Right forelimb (tissue), 1 donor: ENCODE measurements at regions not wholly inside any gene's neighbourhood (a gene's known extent, or its start where the extent isn't known, plus 50 kb on each side); places are given as distances from the start of the nearest gene placed in this dataset.

Experiments used
- DNase-seq: peaks from one replicate; pipeline ENCODE4 v3.0.0-alpha.2; 2018

DNA sequence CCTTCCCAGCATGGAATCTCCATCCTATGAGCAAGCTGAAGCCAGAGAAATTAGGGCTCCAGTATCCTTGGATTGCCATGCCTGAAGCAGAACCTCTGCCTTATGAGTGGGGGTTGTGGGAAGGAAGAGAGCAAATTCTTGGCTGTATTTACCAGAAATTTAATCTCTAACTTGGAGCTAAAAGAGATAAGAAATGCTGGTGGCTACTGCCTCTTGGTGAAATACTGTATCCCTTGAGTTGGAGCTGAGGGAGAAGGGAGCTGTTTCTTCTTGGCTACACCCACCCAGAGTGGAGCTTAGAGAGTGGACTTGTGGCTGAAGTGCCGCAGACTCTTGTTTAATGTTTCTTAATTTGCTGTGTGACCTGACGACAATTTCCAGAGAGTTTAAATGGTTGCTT, 447.3 kb downstream of the ARHGEF28 start:
- no peak for DNase-seq

DNA sequence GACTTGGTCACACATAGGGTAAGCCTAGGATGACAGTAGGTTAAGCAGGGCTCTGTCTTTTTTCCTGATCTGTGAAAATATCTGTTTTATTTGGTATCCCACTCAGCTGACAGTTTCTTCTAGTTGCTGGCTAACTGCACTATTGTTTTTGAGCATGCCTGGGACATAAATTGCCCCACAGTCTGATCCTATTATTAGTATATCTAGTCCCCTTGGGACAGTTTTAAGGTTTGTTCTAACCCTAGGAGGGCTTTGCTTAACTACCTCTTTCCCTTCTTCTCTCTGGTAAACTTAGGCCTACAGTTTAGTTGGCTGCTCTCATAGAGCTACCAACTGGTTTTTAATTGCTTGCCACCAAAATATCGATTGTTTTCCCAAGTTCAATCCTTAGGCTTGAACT, 446.6 kb downstream of the ARHGEF28 start:
- DNase-seq: no peak

DNA sequence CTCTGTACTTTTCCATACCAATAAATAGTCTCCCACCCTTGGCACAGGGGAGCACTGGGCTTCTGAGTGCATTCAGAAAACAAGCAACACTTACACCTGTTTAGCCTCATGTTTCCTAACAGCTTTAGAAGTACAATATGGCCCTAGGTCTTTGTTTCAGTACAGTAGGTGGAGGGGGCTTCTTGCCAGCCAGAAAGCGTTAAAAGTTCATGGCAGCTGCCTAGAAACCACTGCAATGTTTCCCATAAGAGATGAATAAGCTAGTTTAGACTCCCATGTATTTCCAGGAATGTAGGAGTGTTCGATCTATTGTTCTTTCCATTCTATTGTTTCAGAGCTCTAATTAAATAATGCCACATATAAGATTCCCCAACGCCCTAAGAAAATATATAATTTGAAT, 444.8 kb downstream of the ARHGEF28 start:
- no peak for DNase-seq

DNA sequence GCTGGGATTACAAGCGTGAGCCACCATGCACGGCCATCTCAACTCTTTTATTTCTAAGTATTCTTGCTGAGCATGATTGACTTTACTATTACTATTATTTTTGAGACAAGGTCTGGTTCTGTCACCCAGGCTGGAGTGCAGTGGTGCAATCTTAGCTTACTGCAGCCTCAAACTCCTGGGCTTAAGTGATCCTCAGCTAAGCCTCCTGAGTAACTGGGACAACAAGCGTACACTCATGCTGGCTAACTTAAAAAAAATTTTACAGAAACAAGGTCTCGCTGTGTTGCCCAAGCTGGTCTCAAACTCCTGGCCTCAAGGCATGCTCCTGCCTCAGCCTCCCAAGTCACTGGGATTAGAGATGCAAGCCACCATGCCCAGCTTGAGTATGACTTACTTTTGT, 443.7 kb downstream of the ARHGEF28 start:
- DNase-seq: no peak

DNA sequence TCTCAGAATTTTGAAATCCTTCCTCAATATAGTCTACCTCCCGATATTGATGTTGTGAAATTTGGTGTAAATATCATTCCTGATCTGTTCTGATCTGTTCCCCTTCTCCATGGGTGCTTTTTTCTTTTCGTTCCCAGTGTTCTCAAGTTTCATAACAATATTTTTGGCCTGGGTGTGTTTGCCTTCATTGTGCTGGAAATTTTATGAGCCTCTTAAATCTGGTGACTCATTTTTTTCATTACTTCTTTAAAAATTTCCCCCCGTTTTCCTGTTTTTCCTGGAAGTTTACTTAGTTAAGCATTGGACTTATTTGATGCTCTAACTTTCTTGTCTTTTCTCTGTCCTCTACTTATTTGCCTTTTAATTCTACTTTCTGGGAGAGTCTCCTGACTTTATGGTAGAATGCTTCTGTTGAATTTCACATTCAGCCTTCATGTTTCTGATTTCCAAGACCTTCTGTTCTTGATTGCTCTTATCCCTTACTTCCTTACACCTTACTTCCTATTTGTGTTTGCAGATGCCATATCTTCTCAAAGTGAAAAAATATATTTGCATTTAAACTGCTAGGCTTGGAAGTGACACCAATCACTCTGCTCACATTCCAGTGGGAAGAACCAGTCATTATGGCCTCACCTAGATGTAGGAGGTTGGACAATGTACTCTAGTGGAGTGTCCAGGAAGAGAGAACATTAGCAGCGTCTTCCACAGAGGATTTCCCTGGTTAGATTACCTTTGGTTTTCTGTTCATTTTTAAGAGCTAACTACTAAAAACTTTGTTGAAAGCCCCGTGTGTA, 441.9 kb downstream of the ARHGEF28 start:
- no peak for DNase-seq

DNA sequence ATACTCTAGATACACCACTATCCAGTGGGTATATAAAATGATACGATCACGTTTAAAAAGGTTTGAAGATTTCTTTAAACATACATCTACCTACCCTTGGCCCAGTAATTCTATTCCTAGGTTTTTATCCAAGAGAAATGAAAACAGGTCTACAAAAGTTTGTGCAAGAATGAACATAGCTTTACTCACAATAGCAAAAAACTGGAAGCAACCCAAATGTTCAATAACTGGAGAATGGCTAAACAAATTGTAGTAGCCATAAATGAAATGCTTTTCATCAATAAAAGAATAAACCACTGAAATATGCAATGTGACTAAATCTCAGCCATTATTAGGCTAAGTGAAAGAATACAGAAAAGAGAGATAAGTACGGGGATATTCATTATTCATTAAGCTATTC, 438.9 kb downstream of the ARHGEF28 start:
- no peak for DNase-seq

DNA sequence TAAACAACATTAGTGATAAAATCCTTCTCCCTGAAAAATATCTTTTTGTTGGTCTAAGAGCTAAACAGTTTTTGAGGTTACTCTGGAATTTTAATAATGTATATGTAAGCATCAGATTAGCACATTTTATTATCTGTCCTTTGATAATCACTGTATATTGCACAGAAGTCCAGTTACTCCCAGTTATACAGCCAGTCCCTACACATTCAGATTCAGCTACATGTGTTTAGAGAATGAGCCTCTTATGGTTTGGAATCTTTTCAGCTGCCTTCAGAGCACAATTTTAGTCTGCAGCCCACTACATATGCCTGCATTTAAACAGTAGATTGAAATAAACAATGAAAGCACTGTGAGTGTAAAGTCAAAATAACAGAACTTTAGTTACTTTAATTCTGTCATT, 438.2 kb downstream of the ARHGEF28 start:
- DNase-seq: no peak

DNA sequence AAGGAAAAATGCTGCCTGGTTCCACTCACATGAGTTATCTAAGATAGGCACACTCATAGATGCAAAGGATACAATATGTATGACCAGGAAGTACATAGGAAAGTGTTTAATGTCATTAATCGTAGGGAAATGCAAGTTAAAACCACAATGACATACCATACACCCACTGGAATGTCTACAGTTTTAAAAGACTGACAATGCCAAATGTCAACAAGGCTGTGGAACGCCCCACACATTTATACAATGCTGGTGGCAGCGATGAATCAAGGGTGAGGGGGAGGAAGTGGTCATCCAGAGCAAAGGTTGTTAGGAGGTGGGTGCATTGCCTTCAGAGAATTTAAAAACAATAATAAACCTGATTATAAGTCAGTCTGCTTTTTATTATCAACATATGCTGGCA, 437.8 kb downstream of the ARHGEF28 start:
- no peak for DNase-seq

DNA sequence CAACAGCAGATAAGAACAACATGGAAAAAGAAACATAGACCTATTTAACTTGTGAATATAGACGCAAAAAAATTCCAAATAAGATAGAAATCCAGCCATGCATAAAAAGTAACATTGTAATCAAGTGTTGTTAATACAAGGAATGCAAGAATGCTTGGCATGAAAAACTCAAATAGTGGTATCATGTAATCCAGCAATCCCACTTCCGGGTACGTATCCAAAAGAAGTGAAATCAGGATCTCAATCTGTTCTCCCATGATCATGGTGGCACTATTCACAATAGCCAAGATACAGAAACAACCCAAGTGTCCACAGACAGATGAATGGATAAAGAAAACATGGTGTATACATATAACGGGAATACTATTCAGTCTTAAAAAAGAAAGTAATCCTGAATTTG, 437.4 kb downstream of the ARHGEF28 start:
- DNase-seq: no peak

DNA sequence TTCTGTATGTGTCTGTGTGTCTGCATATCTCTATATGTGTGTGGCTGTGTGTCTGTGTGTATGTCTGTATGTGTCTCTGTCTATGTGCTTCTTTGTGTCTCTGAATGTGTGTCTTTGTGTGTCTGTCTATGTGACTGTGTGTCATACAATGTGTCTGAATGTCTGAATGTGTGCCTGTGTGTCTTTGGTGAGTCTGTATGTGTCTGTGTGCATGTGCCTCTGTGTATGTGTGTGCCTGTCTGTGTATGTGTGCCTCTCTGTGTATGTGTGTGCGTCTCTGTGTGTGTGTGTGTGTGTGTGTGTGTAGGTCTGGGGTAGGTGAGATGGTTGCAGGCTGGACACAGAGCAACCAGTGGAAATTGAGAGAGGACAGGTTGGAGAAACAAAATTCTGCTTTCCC, 435.3 kb downstream of the ARHGEF28 start:
- no peak for DNase-seq

DNA sequence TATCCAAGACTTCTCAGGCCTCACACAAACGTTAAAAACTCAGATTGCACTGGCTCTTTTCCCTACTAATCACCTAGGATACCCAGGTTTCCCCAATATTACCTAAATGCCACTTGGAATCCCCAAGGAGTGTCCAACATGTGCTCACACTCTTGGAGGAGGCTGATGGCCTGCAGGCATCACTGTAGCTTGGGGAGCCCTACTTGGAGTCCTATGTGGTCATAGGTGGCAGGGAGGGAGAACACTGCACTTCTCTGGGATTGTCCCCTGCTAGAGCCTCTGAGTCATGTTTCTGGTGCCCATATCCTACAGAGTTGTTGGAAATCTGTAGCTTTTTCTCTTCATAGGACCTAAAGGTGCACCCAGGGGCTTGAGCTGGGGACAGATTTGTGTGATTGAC, 433.7 kb downstream of the ARHGEF28 start:
- DNase-seq: no peak

DNA sequence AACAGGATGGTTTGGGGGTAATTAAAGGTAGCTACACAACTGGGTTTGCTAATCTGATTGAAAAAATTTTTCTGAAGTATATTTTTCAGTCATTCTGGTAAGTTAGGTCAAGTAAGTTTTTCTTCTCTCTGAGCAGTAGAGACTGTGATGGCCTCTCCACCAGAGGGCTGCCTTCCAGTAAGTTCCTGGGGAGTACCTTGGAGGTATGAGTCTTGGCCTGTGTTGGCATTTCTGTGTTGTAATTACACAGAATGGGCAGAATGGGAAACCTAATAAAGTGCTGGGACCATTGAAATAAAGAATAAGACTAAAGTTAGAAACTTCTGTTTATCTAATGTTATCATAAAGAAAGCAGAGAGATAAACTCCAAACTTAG, 430.8 kb downstream of the ARHGEF28 start:
- DNase-seq: no peak

DNA sequence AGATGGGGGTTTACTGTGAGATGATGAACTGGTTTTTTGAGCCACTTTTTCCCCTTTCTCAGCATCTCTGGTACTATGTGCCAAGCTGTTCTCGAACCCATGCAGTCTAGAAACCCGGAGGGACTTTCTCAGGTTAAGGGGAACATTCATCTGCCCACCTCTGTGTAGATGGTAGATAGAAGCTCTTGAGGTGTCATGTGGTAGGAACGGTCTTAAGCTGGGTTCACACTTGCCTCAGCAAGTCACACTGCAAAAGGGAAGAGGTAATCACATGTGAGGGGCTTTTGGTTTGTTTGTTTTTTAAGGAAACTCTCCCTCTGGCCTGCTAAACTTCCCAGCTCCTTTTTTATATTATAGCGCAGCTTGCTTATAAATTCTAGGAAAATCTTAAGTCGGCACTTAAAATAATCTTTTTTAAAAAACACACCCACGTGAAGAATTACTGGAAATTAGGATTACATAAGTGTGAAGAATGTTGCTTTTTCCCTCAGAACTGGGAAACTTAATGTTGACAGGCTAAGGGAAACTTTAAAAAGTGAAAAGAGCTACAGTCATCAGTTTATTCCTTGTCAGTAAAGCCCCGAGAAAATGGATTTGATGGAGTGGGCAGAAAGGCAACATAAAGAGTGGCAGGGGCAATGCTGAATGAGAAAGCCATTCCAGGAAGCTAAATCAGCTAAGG, 430.3 kb downstream of the ARHGEF28 start:
- DNase-seq: no peak

DNA sequence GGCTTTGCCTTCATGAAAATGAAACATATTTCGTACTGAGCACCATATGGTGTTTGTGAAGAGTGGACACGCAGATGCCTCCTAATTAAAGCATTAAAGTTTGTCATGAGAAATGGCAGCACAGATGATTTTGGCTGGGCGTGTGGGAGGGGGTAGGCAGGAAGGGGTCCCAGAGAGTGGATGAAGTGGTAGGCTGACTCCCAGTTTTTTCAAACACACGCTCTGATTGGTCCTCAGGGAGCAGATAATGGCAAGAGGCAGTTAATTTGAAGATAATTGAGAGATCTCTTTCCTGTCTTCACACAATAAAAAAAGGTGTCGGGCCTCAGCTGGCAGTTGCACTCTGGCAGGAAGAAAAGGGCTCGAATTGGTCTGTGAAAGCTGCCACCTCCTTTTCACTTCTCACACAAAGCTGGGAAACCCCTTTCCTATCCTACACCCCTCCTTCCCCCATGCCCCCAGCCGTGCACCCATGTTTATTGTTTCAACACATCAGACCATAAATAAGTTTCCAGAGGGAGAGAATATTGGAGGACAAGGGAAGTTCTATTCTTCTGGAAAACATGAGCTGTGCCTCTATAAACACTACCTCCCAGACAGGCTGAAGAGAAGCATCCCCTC, 429.6 kb downstream of the ARHGEF28 start:
- DNase-seq: no peak

DNA sequence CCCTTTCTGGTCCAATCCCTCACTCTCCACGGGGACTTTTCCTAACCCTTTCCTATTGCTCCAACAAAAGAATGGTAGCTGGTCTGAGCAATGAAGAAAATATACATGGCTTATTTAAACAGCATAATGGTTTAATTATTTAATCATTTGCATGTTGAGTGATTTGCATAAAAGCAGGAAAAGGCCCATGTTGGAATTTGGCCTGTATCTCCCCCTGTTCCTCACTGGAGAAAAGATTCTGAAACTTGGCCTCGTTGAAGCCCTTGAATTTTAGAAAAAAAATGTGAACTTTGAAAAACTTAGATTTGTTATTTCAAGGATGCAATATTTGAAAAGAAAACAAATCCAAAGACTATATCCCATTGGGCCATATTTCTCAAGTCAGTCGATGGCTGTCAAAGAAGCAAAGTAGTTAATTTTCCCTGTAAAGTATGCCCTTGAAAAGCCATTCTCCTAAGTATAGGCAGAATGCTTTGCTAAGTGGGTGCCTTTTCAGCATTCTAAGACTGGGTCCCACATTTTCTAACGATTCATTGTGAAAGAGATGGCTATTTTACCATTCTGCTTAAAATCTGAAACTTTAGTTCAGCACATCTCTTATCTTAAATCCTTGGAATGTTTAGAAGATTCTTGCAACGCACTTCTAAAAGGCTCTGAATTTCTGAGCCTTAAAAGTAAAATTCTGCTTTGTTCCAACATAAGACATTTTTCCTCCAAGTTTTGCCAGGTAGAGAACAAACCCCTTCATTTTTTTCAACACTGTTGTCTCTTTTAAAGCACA, 428.8 kb downstream of the ARHGEF28 start:
- DNase-seq: no peak

DNA sequence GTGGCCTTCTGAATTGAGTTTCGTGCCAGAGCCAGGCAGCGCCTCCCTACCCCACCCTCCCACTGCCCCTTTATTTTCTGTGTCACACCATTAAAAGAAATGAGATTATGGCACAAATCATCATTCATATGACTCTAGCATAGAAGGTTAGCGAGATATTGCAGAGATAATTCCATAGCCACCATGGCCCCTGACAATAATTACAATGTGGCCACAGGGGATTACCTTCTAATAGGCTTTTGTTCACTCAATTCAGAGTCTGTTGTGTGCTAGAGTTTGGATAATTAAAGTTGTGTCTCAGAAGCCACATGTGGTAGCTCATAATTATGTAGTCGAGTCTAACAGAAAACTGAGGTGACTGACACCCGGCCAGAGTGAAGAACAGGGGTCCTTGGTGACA, 428.1 kb downstream of the ARHGEF28 start:
- DNase-seq: no peak

DNA sequence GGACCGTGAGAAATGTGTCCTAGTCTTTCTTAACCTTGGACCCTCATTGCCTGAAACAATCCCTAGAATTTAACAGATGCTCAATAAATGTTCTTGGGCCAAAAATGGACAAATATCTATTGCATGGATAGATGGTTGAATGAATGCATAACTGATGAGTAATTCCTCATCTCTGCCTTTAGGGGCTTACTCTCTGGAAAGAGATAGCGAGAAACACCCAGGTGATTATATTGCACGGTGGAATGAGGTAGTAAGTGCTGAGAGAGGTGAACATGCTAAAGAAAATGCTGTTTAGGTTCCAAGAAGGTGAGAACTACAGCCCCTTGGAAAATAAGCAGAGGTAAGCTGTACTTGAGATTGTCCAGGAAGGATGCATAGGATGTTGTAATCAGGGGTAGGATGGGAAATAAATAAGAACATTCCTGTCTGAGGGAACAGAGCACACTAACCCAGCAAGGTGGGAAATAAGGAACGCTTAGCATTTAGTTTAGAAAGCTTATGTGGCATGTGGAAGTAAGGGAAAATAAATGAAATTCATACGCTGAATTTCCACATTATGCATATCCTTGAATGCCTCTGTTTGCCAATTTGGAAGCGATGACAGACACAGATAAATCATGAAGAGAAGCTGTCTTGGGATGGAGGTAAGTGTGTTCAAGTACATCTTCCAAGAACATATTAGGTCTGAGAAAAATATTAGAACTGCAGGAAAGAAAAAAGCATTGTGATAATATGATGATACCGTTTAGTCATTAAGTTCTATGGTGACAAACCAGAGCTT, 426.6 kb downstream of the ARHGEF28 start:
- DNase-seq: no peak

DNA sequence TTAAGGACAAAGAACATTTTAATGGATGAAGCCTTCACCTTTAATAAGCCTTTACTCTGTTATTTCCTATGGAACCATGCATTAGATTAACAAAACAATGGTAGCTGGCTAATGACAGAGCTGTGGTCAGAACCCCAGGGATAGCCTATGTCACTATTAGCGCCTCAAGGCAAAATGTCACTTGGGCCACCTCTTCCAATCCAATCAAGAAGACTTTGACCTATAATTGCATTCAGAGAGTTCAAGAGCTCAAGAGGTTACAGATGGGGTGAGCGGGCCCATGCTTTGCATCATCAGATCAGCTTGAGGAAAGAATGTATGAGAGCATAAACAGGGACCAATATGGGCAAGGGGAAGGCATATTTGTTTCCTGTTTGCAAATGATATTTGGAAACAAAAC, 425.1 kb downstream of the ARHGEF28 start:
- no peak for DNase-seq

DNA sequence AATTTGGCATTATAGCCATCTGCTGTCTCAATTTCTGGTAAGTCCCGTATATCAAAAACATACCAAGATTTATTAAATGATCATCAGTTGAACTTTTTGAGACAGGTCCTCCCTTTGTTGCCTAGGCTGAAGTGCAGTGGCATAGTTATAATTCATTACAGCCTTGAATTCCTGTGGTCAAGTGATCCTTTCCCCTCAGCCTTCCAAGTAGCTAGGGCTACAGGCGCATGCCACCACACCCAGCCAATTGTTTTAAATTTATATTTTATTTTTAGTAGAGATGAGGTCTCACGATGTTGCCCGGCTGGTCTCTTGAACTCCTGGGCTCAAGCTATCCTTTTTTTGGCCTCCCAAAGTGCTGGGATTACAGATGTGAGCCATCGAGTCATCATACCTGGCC, 418.9 kb downstream of the ARHGEF28 start:
- DNase-seq: no peak

DNA sequence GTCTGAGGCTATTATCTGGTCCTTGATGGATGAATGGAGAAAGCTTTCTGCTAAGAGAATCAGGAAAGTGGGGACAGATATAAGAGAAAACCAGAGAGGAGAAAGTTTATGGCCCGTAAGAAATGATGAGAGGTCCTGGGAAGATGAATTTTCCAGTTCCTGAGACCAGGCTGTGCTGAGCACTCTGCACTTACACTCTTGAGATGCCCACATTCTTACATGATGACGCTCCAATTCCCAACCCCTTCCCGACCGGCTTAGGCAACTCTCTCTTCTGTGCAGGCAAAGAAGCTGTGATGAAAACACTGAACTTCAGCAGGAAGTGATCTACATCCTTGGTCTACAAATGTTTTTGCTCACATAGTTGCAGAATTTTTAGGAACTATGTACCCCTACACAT, 417.0 kb downstream of the ARHGEF28 start:
- no peak for DNase-seq

DNA sequence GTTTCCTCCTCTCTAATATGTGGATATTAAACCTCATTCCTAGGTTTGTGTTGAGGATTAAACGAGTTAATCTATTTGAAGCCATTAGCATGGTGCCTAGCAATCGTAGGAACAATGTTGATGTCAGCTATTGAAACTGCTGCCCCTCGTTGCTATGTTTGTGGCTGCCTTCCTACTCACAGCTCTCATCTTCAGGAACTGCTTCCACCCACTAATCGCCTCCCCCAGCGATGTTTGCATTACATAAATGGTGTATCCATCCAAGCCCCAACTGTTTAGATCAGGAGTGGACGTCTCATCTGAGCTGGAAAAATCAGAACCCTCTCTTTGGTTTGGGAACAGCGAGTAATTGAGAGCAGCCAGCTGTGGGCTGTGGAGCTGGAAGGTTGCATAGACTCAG, 416.6 kb downstream of the ARHGEF28 start:
- no peak for DNase-seq

DNA sequence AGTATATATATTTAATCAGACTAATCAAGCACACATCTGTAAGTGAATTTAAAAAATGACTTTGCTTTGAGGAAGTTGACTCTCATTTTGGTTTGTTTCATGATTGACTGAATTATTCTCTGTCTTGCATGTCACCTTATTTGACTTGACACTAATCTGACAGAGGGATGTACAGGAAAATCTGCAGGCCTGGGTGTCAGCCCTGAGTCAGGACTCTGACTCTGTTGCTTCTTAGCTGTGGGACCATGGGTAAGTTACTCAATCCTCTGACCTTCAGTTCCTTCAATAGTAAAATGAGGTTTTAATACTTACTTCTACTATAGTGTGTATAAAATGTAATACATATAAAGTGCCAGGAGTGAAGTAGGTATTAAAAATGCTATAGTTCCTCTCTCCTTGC, 415.9 kb downstream of the ARHGEF28 start:
- DNase-seq: no peak
